ENCODE measurements at regions not wholly inside any gene's neighbourhood (a gene's known extent, or its start where the extent isn't known, plus 50 kb on each side); places are given as distances from the start of the nearest gene placed in this dataset.
"Not testable (repeated sequence)": the region's sequence is repeated elsewhere in the genome, so short reads cannot be mapped to it uniquely, and the experiment has no call there.

DNA sequence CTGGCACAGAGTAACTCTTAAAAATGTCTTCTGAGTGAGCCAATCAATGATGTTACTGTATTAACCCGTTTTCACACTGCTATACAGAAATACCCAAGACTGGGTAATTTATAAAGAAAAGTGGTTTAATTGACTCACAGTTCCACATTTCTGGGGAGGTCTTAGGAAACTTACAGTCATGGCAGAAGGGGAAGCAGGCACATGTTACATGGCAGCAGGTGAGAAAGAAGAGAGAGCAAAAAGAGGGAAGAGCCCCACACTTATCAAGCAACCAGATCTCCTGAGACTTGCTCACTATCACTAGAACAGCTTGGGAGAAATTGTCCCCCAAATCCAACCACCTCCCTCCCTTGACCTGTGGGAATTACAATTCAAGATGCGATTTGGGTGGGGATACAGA is 97.6 kb upstream of the MIR17HG start:
- no peaks in the 10 kb centered on the region for H3K9me3 Mint-ChIP-seq
- H3K4me1 Mint-ChIP-seq (ENCODE audit: low read depth): no peaks in the 10 kb centered on the region
- H3K4me3 Mint-ChIP-seq: no peak overlapping the region
- no peak overlapping the region for H3K27ac Mint-ChIP-seq
- H3K36me3 Mint-ChIP-seq (ENCODE audit: low read depth): no peaks in the 10 kb centered on the region
- no peak for DNase-seq
- H3K27me3 Mint-ChIP-seq (ENCODE audit: low read depth): peaks cover 6% of the 10 kb centered on the region
- CTCF ChIA-PET: no interaction called here
- intact Hi-C loops (cut with micrococcal nuclease): no loop called here

DNA sequence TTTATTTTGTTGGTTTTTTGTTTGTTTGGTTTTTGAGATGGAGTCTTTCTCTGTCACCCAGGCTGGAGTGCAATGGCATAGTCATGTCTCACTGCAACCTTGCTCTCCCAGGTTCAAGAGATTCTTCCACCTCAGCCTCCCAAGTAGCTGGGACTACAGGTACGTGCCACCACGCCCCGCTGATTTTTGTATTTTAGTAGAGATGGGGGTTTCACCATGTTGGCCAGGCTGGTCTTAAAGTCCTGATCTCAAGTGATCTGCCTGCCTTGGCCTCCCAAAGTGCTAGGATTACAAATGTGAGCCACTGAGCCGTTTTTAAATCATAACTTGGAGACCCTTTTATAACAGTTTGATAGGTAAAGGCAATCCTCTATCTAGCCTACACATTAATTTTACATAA is 95.9 kb upstream of the MIR17HG start:
- H3K4me1 Mint-ChIP-seq (ENCODE audit: low read depth); H3K36me3 Mint-ChIP-seq (ENCODE audit: low read depth); H3K4me3 Mint-ChIP-seq; CTCF ChIA-PET; intact Hi-C loops (cut with micrococcal nuclease); H3K27me3 Mint-ChIP-seq (ENCODE audit: low read depth); DNase-seq; H3K27ac Mint-ChIP-seq; H3K9me3 Mint-ChIP-seq: not testable (repeated sequence)

DNA sequence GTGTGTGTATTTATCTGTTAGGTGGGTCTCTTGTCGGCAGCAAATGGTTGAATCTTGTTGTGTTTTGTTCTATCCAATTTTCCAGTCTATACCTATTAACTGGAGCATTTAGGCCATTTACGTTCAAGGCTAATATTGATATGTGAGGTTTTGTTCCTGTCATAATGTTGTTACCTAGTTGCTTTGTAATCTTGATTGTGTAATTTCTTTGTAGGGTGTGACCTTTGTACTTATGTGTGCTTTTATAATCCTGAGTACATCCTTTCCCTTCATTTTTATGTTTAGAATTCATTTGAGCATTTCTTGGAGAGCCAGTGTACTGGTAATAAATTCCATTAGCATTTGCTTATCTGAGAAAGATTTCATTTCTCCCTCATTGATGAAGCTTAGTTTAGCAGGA is 83.0 kb upstream of the MIR17HG start:
- H3K36me3 Mint-ChIP-seq (ENCODE audit: low read depth): no peaks in the 10 kb centered on the region
- H3K4me1 Mint-ChIP-seq (ENCODE audit: low read depth): no peaks in the 10 kb centered on the region
- intact Hi-C loops (cut with micrococcal nuclease): no loop called here
- no peak overlapping the region for H3K27ac Mint-ChIP-seq
- H3K27me3 Mint-ChIP-seq (ENCODE audit: low read depth): peaks cover 5% of the 10 kb centered on the region
- DNase-seq: no peak
- no peak overlapping the region for H3K4me3 Mint-ChIP-seq
- CTCF ChIA-PET: interaction anchor here (0.6 kb wide), 1 partner anchor 8 kb away, joined by 3 read pairs; no protein-coding TSS in a partner anchor
- H3K9me3 Mint-ChIP-seq: peaks cover 10% of the 10 kb centered on the region

GRCh38 chr13:91269237-91269636 is 78.2 kb upstream of the MIR17HG start:
- H3K27me3 Mint-ChIP-seq (ENCODE audit: low read depth): peaks cover 6% of the 10 kb centered on the region
- H3K4me3 Mint-ChIP-seq: no peak overlapping the region
- no peaks in the 10 kb centered on the region for H3K36me3 Mint-ChIP-seq (ENCODE audit: low read depth)
- no peak overlapping the region for H3K27ac Mint-ChIP-seq
- intact Hi-C loops (cut with micrococcal nuclease): no loop called here
- peaks cover 10% of the 10 kb centered on the region for H3K9me3 Mint-ChIP-seq
- CTCF ChIA-PET: no interaction called here
- DNase-seq: no peak
- H3K4me1 Mint-ChIP-seq (ENCODE audit: low read depth): no peaks in the 10 kb centered on the region

GRCh38 chr13:91270031-91270430 is 77.5 kb upstream of the MIR17HG start:
- Mint-ChIP-seq H3K27me3 (ENCODE audit: low read depth) (peaks cover 5% of the 10 kb centered on the region), H3K9me3 (peaks cover 5% of the 10 kb centered on the region), H3K36me3 (ENCODE audit: low read depth) (no peaks in the 10 kb centered on the region), H3K4me1 (ENCODE audit: low read depth) (no peaks in the 10 kb centered on the region), H3K27ac (no peak overlapping the region), H3K4me3 (no peak overlapping the region)
- DNase-seq: no peak
- intact Hi-C loops (cut with micrococcal nuclease): no loop called here
- CTCF ChIA-PET: no interaction called here

- Mint-ChIP-seq H3K4me1 (ENCODE audit: low read depth) (no peaks in the 10 kb centered on the region), H3K36me3 (ENCODE audit: low read depth) (no peaks in the 10 kb centered on the region), H3K27me3 (ENCODE audit: low read depth) (peaks cover 4% of the 10 kb centered on the region), H3K27ac (no peak overlapping the region), H3K4me3 (no peak overlapping the region), H3K9me3 (no peaks in the 10 kb centered on the region)
- intact Hi-C loops (cut with micrococcal nuclease): no loop called here
- CTCF ChIA-PET: interaction anchor here (0.8 kb wide), 1 partner anchor 8 kb away, joined by 3 read pairs; no protein-coding TSS in a partner anchor
- no peak for DNase-seq
These were observed 75.2 kb upstream of the MIR17HG start for GRCh38 chr13:91272235-91272777.

- CTCF ChIA-PET: interaction anchor here (0.6 kb wide), 1 partner anchor 190 kb away, joined by 3 read pairs; no protein-coding TSS in a partner anchor
- Mint-ChIP-seq H3K4me3 (no peak overlapping the region), H3K27me3 (ENCODE audit: low read depth) (peaks cover 7% of the 10 kb centered on the region), H3K27ac (no peak overlapping the region), H3K4me1 (ENCODE audit: low read depth) (no peaks in the 10 kb centered on the region), H3K36me3 (ENCODE audit: low read depth) (no peaks in the 10 kb centered on the region), H3K9me3 (peaks cover 3% of the 10 kb centered on the region)
- no peak for DNase-seq
- intact Hi-C loops (cut with micrococcal nuclease): no loop called here
These were observed 73.8 kb upstream of the MIR17HG start for GRCh38 chr13:91273675-91274074.

GRCh38 chr13:91277013-91277676 is 70.3 kb upstream of the MIR17HG start:
- CTCF ChIA-PET: no interaction called here
- Mint-ChIP-seq H3K4me1 (ENCODE audit: low read depth) (no peaks in the 10 kb centered on the region), H3K27me3 (ENCODE audit: low read depth) (peaks cover 6% of the 10 kb centered on the region), H3K36me3 (ENCODE audit: low read depth) (no peaks in the 10 kb centered on the region), H3K4me3 (no peak overlapping the region), H3K27ac (no peak overlapping the region), H3K9me3 (peaks cover 3% of the 10 kb centered on the region)
- no peak for DNase-seq
- intact Hi-C loops (cut with micrococcal nuclease): no loop called here

DNA sequence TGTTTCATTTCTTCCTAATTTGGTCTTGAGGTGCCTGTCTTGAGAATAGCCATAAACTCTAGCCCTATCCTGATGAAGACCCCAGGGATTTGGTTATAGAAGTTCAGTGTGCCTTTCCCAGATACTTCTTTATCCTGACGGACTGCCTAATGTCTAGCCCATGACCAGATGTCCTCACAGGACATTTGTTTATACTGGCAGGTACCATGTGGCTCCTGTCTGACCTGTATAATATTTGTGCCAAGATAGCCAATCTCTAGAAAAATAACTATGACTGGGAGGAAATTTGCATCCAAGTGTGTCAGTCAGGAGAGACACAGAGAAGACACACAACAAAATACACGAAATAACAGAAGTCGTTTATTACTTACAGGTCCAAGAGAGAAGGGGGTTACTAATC is 69.2 kb upstream of the MIR17HG start:
- H3K4me3 Mint-ChIP-seq: no peak overlapping the region

DNA sequence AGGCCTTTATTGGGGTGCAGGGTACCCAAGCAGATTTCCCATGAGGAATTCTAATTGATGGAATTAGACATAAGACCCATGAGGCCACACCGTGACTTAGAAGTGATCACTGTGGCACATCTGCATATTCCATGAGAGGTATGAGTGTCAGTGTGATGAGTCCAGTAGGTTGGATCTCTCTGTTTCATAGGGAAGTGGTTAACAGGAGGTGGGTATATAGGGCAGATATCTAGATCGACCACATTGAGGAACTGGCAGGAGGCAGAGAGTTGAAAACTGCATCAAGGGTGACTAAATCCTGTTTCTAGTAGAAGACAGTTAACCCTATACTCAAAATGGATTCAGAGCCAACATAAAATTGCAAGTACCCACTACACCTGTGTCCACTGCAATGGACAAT is 68.6 kb upstream of the MIR17HG start:
- peaks cover 3% of the 10 kb centered on the region for H3K9me3 Mint-ChIP-seq
- H3K36me3 Mint-ChIP-seq (ENCODE audit: low read depth): no peaks in the 10 kb centered on the region
- DNase-seq: no peak

More for the DNA sequence above, 69.2 kb upstream of the MIR17HG start:
- H3K27ac Mint-ChIP-seq: no peak overlapping the region
- no peak for DNase-seq
- H3K36me3 Mint-ChIP-seq (ENCODE audit: low read depth): no peaks in the 10 kb centered on the region
- CTCF ChIA-PET: no interaction called here
- H3K27me3 Mint-ChIP-seq (ENCODE audit: low read depth): peaks cover 5% of the 10 kb centered on the region
- peaks cover 3% of the 10 kb centered on the region for H3K9me3 Mint-ChIP-seq
- intact Hi-C loops (cut with micrococcal nuclease): no loop called here
- H3K4me1 Mint-ChIP-seq (ENCODE audit: low read depth): no peaks in the 10 kb centered on the region

DNA sequence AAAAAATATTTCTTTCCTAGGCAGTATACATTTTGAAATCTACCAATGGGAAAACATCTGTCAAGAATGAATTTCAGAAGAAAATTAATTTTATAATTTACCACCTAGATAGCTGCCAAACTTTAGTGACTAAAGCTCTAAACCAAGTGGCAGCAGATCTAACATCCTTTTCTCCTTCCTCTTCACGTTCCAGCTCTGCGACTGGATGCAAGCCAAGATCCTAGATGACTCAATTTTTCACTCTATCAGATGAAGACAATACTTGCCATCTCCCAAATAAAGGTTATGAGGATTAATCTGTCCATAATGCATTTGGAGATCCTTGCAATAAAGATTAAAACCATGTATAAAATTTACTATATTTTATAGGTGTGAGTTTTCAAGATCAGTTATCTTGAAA is 66.7 kb upstream of the MIR17HG start:
- intact Hi-C loops (cut with micrococcal nuclease): no loop called here
- DNase-seq: no peak
- Mint-ChIP-seq H3K27me3 (ENCODE audit: low read depth) (peaks cover 8% of the 10 kb centered on the region), H3K9me3 (peaks cover 3% of the 10 kb centered on the region), H3K4me1 (ENCODE audit: low read depth) (no peaks in the 10 kb centered on the region), H3K27ac (no peak overlapping the region), H3K36me3 (ENCODE audit: low read depth) (no peaks in the 10 kb centered on the region), H3K4me3 (no peak overlapping the region)
- CTCF ChIA-PET: no interaction called here

More for the DNA sequence above, 68.6 kb upstream of the MIR17HG start:
- peaks cover 5% of the 10 kb centered on the region for H3K27me3 Mint-ChIP-seq (ENCODE audit: low read depth)
- CTCF ChIA-PET: no interaction called here
- no peaks in the 10 kb centered on the region for H3K4me1 Mint-ChIP-seq (ENCODE audit: low read depth)
- no peak overlapping the region for H3K27ac Mint-ChIP-seq
- intact Hi-C loops (cut with micrococcal nuclease): no loop called here
- no peak overlapping the region for H3K4me3 Mint-ChIP-seq

DNA sequence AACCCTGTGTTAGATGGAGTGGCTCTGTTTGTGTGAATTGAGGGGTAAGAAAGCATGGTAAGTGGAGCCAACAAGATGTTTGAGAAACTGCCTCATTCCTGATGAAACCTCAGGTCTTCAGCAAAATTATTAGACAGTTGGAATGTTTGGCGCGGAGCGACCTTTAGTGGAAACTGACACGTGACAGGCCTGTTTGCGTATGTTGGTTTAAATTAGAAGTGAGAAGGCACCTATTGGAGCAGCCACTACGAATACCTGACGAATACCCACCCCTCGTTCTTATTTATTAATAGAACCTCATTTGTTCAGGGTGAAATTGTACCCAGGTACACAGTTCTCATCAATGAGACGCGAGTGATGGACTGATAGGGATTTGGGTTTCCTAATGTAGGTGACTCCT is 63.2 kb upstream of the MIR17HG start:
- H3K9me3 Mint-ChIP-seq: no peaks in the 10 kb centered on the region
- CTCF ChIA-PET: interaction anchor here (0.9 kb wide), 1 partner anchor 236 kb away, joined by 3 read pairs; no protein-coding TSS in a partner anchor
- no peaks in the 10 kb centered on the region for H3K4me1 Mint-ChIP-seq (ENCODE audit: low read depth)
- intact Hi-C loops (cut with micrococcal nuclease): no loop called here
- H3K4me3 Mint-ChIP-seq: no peak overlapping the region
- peaks cover 3% of the 10 kb centered on the region for H3K27me3 Mint-ChIP-seq (ENCODE audit: low read depth)
- no peak for DNase-seq
- H3K27ac Mint-ChIP-seq: no peak overlapping the region
- H3K36me3 Mint-ChIP-seq (ENCODE audit: low read depth): no peaks in the 10 kb centered on the region

DNA sequence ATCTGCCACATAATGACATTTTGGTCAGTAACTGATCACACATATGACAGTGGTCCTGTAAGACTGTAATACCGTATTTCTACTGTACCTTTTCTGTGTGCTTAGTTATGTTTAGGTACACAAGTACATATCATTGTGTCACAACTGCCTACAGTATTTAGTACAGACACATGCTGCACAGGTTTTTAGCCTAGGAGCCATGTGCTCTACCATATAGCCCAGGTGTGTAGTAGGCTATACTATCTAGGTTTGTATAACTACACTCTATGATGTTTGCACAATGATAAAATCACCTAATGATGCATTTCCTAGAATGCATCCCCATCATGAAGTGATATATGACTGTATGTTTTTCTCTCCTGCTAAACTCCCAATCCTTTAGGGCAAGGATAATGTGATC is 61.2 kb upstream of the MIR17HG start:
- no peak overlapping the region for H3K27ac Mint-ChIP-seq
- CTCF ChIA-PET: no interaction called here
- H3K4me1 Mint-ChIP-seq (ENCODE audit: low read depth): no peaks in the 10 kb centered on the region
- no peak overlapping the region for H3K4me3 Mint-ChIP-seq
- H3K27me3 Mint-ChIP-seq (ENCODE audit: low read depth): peaks cover 3% of the 10 kb centered on the region
- H3K9me3 Mint-ChIP-seq: no peaks in the 10 kb centered on the region
- no peaks in the 10 kb centered on the region for H3K36me3 Mint-ChIP-seq (ENCODE audit: low read depth)
- intact Hi-C loops (cut with micrococcal nuclease): no loop called here
- DNase-seq: no peak

Measured in activated naive CD4-positive, alpha-beta T cell treated with anti-CD3 and anti-CD28 coated beads for 36 hours (primary cell).